ENCODE measurements at regions not wholly inside any gene's neighbourhood (a gene's known extent, or its start where the extent isn't known, plus 50 kb on each side); places are given as distances from the start of the nearest gene placed in this dataset.

DNA sequence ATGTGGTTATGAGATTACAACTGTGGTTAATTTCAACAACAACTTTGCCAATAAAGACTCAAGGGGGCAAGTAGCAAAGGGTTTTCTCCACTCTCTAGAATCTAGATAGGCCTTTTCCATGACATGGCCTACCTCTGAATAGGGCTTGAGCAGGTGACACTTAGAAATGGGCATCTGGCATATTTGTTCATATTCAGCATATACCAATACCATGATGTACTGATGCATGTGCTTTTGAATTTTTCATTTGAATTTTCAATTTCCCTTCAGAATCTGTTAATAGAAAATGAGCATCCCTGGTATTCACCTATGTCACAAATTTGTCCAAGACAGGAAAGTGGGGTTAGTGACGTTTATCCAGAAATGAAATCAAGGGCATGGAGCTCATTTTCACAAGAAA lies 757.5 kb upstream of the NRSN1 start:
- ChIA-PET CTCF (no interaction called here), POLR2A (ENCODE audit: low non-redundant PET) (no interaction called here)
- DNase-seq (ENCODE audit: low spot score): no peak
- no peak overlapping the region for H3K27ac ChIP-seq
- TF ChIP-seq, protein P1, sequence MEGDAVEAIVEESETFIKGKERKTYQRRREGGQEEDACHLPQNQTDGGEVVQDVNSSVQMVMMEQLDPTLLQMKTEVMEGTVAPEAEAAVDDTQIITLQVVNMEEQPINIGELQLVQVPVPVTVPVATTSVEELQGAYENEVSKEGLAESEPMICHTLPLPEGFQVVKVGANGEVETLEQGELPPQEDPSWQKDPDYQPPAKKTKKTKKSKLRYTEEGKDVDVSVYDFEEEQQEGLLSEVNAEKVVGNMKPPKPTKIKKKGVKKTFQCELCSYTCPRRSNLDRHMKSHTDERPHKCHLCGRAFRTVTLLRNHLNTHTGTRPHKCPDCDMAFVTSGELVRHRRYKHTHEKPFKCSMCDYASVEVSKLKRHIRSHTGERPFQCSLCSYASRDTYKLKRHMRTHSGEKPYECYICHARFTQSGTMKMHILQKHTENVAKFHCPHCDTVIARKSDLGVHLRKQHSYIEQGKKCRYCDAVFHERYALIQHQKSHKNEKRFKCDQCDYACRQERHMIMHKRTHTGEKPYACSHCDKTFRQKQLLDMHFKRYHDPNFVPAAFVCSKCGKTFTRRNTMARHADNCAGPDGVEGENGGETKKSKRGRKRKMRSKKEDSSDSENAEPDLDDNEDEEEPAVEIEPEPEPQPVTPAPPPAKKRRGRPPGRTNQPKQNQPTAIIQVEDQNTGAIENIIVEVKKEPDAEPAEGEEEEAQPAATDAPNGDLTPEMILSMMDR (conservative IDR thresholded peaks at IDR 0.05; ENCODE audit: low read depth): no peak

DNA sequence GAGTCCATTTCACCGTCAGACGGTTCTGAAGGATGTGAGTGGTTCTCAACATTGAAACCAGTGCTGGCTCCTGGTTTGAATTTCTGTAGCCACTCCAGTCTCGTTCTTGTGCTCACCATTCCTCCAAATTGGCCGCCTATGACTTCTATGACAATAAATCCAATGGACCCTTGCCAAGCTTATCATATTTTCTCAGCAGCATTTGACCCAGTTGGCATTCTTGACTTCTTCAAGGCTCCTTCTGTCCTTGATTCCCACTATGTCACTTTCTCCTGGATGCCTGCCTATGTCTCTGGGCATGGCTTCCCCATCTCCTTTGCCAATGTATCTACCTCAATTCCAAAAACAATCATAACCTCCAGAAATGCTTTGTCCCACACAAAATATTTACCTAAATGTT lies 756.0 kb upstream of the NRSN1 start:
- no peak for DNase-seq (ENCODE audit: low spot score)
- ChIA-PET CTCF (no interaction called here), POLR2A (ENCODE audit: low non-redundant PET) (no interaction called here)
- TF ChIP-seq, protein P1 (conservative IDR thresholded peaks at IDR 0.05; ENCODE audit: low read depth): no peak
- H3K27ac ChIP-seq: no peak overlapping the region

DNA sequence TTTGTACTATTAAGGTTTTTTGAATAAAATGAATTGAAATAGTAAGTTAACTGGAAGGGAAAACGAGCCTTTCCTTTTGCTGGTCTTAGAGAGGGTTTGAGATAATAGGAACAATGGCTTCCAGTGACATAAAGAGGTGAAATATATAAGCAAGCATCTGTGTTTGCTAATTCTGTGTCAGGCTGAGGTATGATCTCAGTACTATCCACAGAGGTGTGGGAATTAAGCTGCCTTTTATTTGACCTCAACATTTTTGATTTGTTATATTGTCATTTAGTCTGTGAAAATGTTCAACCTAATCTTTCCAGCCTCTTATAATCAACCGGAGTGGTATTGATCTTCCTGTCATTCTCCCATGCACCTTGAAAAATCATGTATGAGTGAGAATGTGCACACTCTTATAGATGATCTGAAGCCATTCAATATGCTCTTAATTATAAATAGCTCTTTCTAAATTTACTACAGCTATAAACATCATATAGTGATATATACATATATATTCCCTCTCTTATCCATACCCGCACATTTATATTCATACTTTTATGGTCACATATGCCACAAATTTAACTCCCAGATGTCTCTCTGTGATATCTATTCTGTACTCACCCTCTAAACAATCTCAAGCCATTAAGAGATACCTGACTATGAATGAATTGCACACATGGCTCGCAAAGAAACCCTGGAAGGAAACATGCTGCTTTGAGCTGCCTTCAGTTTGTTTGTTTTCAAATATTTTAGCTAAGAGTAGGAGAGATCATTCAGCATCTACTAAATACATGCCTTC lies 754.7 kb upstream of the NRSN1 start:
- no peak for DNase-seq (ENCODE audit: low spot score)
- ChIA-PET CTCF (no interaction called here), POLR2A (ENCODE audit: low non-redundant PET) (no interaction called here)
- H3K27ac ChIP-seq: no peak overlapping the region
- TF ChIP-seq, protein P1 (conservative IDR thresholded peaks at IDR 0.05; ENCODE audit: low read depth): no peak

DNA sequence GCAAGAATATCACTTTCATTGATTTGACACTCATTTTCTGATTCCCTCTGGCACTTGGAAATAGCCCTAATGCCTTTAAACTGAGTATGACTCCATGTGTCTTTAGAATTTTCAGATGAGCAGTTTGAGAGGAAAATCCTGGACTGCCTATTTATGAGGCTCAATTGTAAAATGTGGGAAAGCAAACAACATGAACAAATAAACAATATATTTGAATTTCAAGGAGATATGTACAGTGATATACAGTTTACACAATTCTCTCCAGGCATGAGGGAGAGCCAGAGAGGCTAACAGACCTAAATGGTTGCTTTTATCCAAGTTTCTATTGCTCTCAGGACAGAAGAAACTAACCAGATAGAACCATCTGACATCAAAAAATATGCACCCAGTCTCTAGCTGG lies 748.2 kb upstream of the NRSN1 start:
- TF ChIP-seq, protein P1 (conservative IDR thresholded peaks at IDR 0.05; ENCODE audit: low read depth): no peak
- H3K27ac ChIP-seq: no peak overlapping the region
- ChIA-PET CTCF (no interaction called here), POLR2A (ENCODE audit: low non-redundant PET) (no interaction called here)
- DNase-seq (ENCODE audit: low spot score): no peak

DNA sequence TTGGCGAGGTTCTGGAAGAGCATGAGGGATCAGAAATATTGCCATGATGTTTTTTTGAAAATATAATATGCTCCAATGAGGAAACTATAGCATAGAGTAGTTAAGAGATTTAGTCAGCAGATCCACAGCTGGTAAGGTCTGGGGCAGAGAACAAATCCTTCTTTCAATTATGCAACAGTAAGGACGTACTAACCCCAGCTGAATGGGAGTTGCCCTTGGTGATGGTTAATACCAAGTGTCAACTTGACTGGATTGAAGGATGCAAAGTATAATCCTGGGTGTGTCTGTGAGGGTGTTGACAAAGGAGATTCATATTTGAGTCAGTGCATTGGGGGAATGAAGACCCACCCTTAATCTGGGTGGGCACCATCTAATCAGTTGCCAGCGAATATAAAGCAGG lies 745.5 kb upstream of the NRSN1 start:
- H3K27ac ChIP-seq: no peak overlapping the region
- POLR2A ChIA-PET (ENCODE audit: low non-redundant PET): no interaction called here
- TF ChIP-seq, protein P1 (conservative IDR thresholded peaks at IDR 0.05; ENCODE audit: low read depth): no peak
- DNase-seq (ENCODE audit: low spot score): no peak
- CTCF ChIA-PET: no interaction called here

DNA sequence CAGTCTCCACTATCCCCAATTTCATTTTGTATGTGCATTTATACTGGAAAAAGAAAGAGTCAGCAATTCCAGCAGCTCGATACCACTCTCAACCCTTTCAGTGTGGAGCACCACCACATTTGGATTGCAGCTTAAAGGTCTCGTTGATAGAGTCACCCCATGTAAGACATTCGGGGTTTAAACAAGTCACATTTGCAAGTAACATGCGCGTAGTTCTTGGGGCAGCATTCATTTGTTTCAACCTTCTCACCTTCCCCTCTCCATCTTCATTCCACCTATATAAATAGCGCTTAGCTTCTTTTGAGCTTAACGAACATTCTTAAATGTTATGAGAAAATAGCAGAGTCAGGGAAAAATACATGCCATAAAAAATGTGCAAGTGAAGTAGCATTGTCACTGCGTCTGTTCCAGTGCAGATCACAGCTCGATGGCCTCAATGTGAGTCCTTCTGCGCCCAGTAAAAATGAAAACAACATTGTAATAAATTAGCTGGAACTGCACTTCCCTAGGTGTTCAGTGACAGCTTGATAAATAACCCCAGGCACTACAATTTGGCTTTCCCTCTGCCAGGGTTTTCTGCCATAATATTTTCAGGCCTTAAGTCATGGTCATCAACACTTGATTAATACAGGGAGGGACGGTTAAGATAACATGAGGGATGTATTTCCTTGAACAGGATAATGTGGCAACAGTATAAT lies 737.8 kb upstream of the NRSN1 start:
- CTCF ChIA-PET: interaction anchor here (0.6 kb wide), 1 partner anchor 431 kb away, joined by 3 read pairs; no protein-coding TSS in a partner anchor

More for the DNA sequence above, 737.8 kb upstream of the NRSN1 start:
- no peak overlapping the region for H3K27ac ChIP-seq
- DNase-seq (ENCODE audit: low spot score): no peak
- POLR2A ChIA-PET (ENCODE audit: low non-redundant PET): no interaction called here
- TF ChIP-seq, protein P1 (conservative IDR thresholded peaks at IDR 0.05; ENCODE audit: low read depth): no peak
